Tibial nerve (tissue), 4 donors: ENCODE measurements at regions not wholly inside any gene's neighbourhood (a gene's known extent, or its start where the extent isn't known, plus 50 kb on each side); places are given as distances from the start of the nearest gene placed in this dataset.

Experiments used
- DNase-seq, 2 donors: peaks; one replicate each; pipeline ENCODE4 v3.0.0-alpha.2; 2019; ENCODE audit warnings: low spot score in 2 of 2
- H3K27ac ChIP-seq, 4 donors: fragments of 200-600 bp; sonication (generic) in 3 of 4; one replicate each; pipeline ENCODE4 v1.5.1; 2017 to 2019; ENCODE audit warnings: mild to moderate bottlenecking in 1 of 4
- H3K27me3 ChIP-seq, 2 donors: fragments of 200-600 bp; sonication (generic) in 1 of 2; one replicate each; pipeline versions ENCODE4 v1.5.1 to v1.6.0; 2017 to 2019
- H3K36me3 ChIP-seq, 3 donors: fragments of 200-600 bp; sonication (generic); one replicate each; pipeline ENCODE4 v1.5.1; 2018 to 2019
- H3K4me1 ChIP-seq, 4 donors: fragments of 200-600 bp; sonication (generic) in 3 of 4; one replicate each; pipeline ENCODE4 v1.5.1; 2017 to 2019
- H3K4me3 ChIP-seq, 4 donors: fragments of 200-600 bp; sonication (generic) in 3 of 4; one replicate each; pipeline ENCODE4 v1.5.1; 2017 to 2019; ENCODE audit warnings: mild to moderate bottlenecking in 1 of 4, moderate library complexity in 1 of 4
- H3K9me3 ChIP-seq, 4 donors: fragments of 200-600 bp; sonication (generic) in 3 of 4; one replicate each; pipeline ENCODE4 v1.5.1; 2017 to 2019
- EP300 ChIP-seq, 2 donors: sonication (generic); formaldehyde crosslinking; IDR thresholded peaks; one replicate each; pipeline ENCODE4 v1.6.1; 2017; ENCODE audit warnings: antibody characterized with exemption in 2 of 2, mild to moderate bottlenecking in 1 of 2
- POLR2A ChIP-seq, 2 donors: fragments of 450-650 bp; IDR thresholded peaks; one replicate each; pipeline ENCODE4 v1.6.1; 2017; ENCODE audit warnings: antibody characterized with exemption in 2 of 2, mild to moderate bottlenecking in 2 of 2, moderate library complexity in 2 of 2
- WGBS, 2 donors: methylation state at CpG; one replicate each; pipeline ENCODE4 v1.1.5; 2018; 5-methylcytosine and 5-hydroxymethylcytosine counted together
- TF ChIP-seq, protein P1 (sequence below), 5 experiments: fragments of 200-600 bp in 3 of 5; fragments of 450-650 bp in 2 of 5; sonication (generic) in 3 of 5; IDR thresholded peaks; one replicate each; pipeline ENCODE4 v1.5.1; 2016 to 2019; ENCODE audit warnings: antibody characterized with exemption in 5 of 5, mild to moderate bottlenecking in 3 of 5, moderate library complexity in 2 of 5

- WGBS, 2 donors = 35 to 44% methylated on average over 1 of the region's 1 CpG
- DNase-seq = no peak
- no peaks in the 10 kb centered on the region for H3K27me3 ChIP-seq
- TF ChIP-seq POLR2A (IDR thresholded peaks at IDR 0.05) (no peak), EP300 (IDR thresholded peaks at IDR 0.05) (peak in 1 of 2 donors; percentile 48)
- TF ChIP-seq, protein P1, sequence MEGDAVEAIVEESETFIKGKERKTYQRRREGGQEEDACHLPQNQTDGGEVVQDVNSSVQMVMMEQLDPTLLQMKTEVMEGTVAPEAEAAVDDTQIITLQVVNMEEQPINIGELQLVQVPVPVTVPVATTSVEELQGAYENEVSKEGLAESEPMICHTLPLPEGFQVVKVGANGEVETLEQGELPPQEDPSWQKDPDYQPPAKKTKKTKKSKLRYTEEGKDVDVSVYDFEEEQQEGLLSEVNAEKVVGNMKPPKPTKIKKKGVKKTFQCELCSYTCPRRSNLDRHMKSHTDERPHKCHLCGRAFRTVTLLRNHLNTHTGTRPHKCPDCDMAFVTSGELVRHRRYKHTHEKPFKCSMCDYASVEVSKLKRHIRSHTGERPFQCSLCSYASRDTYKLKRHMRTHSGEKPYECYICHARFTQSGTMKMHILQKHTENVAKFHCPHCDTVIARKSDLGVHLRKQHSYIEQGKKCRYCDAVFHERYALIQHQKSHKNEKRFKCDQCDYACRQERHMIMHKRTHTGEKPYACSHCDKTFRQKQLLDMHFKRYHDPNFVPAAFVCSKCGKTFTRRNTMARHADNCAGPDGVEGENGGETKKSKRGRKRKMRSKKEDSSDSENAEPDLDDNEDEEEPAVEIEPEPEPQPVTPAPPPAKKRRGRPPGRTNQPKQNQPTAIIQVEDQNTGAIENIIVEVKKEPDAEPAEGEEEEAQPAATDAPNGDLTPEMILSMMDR (IDR thresholded peaks at IDR 0.05) = no peak
- H3K9me3 ChIP-seq = no peaks in the 10 kb centered on the region
- H3K4me3 ChIP-seq = no peak overlapping the region
- peak overlapping the region; percentile 11 to 68 (median 51) for H3K27ac ChIP-seq
- no peaks in the 10 kb centered on the region for H3K36me3 ChIP-seq
- peaks cover 0 to 18% (median 2%) of the 10 kb centered on the region in 4 donors for H3K4me1 ChIP-seq
Observed at GRCh38 chr3:94779699-94780098, 716.8 kb downstream of the NSUN3 start.

- WGBS, 2 donors = 95% methylated on average over 4 of the region's 4 CpGs
- no peak for DNase-seq
- peaks cover 0 to 11% (median 0%) of the 10 kb centered on the region in 4 donors for H3K4me1 ChIP-seq
- no peak overlapping the region for H3K4me3 ChIP-seq
- no peak overlapping the region for H3K27ac ChIP-seq
- H3K36me3 ChIP-seq = no peaks in the 10 kb centered on the region
- no peaks in the 10 kb centered on the region for H3K27me3 ChIP-seq
- TF ChIP-seq, protein P1 (IDR thresholded peaks at IDR 0.05) = no peak
- no peak for TF ChIP-seq EP300 (IDR thresholded peaks at IDR 0.05)
- TF ChIP-seq POLR2A (IDR thresholded peaks at IDR 0.05) = no peak
- H3K9me3 ChIP-seq = no peaks in the 10 kb centered on the region
Observed at GRCh38 chr3:94784274-94784673, 721.4 kb downstream of the NSUN3 start.

- H3K36me3 ChIP-seq = no peaks in the 10 kb centered on the region
- H3K4me3 ChIP-seq = no peak overlapping the region
- no peak for TF ChIP-seq POLR2A (IDR thresholded peaks at IDR 0.05)
- TF ChIP-seq, protein P1 (IDR thresholded peaks at IDR 0.05) = no peak
- TF ChIP-seq EP300 (IDR thresholded peaks at IDR 0.05) = no peak
- no peaks in the 10 kb centered on the region for H3K27me3 ChIP-seq
- DNase-seq = no peak
- no peaks in the 10 kb centered on the region for H3K9me3 ChIP-seq
- 86% methylated on average over 5 of the region's 5 CpGs for WGBS, 2 donors
- H3K4me1 ChIP-seq = no peaks in the 10 kb centered on the region
- no peak overlapping the region for H3K27ac ChIP-seq
Observed at GRCh38 chr3:94787066-94787465, 724.2 kb downstream of the NSUN3 start.

- DNase-seq = no peak
- TF ChIP-seq EP300 (IDR thresholded peaks at IDR 0.05) (no peak), POLR2A (IDR thresholded peaks at IDR 0.05) (no peak)
- H3K4me1 ChIP-seq = no peaks in the 10 kb centered on the region
- no peaks in the 10 kb centered on the region for H3K27me3 ChIP-seq
- 20 to 33% methylated on average over 1 of the region's 1 CpG for WGBS, 2 donors
- no peak overlapping the region for H3K27ac ChIP-seq
- no peak overlapping the region for H3K4me3 ChIP-seq
- H3K9me3 ChIP-seq = no peaks in the 10 kb centered on the region
- no peaks in the 10 kb centered on the region for H3K36me3 ChIP-seq
Observed at GRCh38 chr3:94787734-94788270, 724.9 kb downstream of the NSUN3 start.

GRCh38 chr3:94794563-94794962, 731.7 kb downstream of the NSUN3 start:
- H3K27me3 ChIP-seq = no peaks in the 10 kb centered on the region
- no peaks in the 10 kb centered on the region for H3K4me1 ChIP-seq
- H3K27ac ChIP-seq = no peak overlapping the region
- TF ChIP-seq, protein P1 (IDR thresholded peaks at IDR 0.05) = no peak
- TF ChIP-seq EP300 (IDR thresholded peaks at IDR 0.05) (no peak), POLR2A (IDR thresholded peaks at IDR 0.05) (no peak)
- no peak for DNase-seq
- no peaks in the 10 kb centered on the region for H3K9me3 ChIP-seq
- no peak overlapping the region for H3K4me3 ChIP-seq
- no peaks in the 10 kb centered on the region for H3K36me3 ChIP-seq
